HepG2 (cell line): ENCODE measurements at regions not wholly inside any gene's neighbourhood (a gene's known extent, or its start where the extent isn't known, plus 50 kb on each side); places are given as distances from the start of the nearest gene placed in this dataset.
A peak's percentile ranks its signal among the peaks of the same experiment; 100 is the strongest.

Experiments used
- ATAC-seq: fragments of 200-7000 bp; cut with Tn5 transposase; 3 replicates; pipeline ENCODE4 v1.9.1; 2020; ENCODE audit warnings: mild to moderate bottlenecking, moderate library complexity
- BruUV-seq: library from RNA; stranded (reverse); fragments of 400-500 nt; replicated peaks from 2 replicates; lab custom pipeline; 2021; lab: Mats Ljungman, UMichigan
- CTCF ChIA-PET: fragments of 300-600 bp; formaldehyde crosslinking; extraction: SDS; loops from one replicate; lab custom pipeline; 2021; ENCODE audit warnings: low total read pairs, inconsistent platforms, low intra/inter-chr PET ratio; lab: Yijun Ruan, JAX
- POLR2A ChIA-PET: fragments of 350-600 bp; sonication (Branson Sonifier 250); formaldehyde crosslinking; loops from one replicate; lab custom pipeline; 2020; ENCODE audit warnings: antibody characterized with exemption, inconsistent platforms; lab: Yijun Ruan, JAX
- DNase-seq: peaks from one replicate; pipeline ENCODE4 v3.0.0-alpha.2; 2015; ENCODE audit warnings: low spot score
- FAIRE-seq: peaks from 3 replicates; lab custom pipeline; 2011; peaks lifted over from hg19 to GRCh38; lab: Jason Lieb, UNC
- H2AFZ ChIP-seq: one replicate; pipeline ENCODE4 v1.6.1; 2011; ENCODE audit warnings: low read length, inconsistent platforms
- H3K27ac ChIP-seq: fragments of 300-600 bp; 3 replicates; pipeline ENCODE4 v1.8.0; 2011; ENCODE audit warnings: mixed run types, mild to moderate bottlenecking, mixed read lengths, low read length, inconsistent platforms; ENCODE audit not compliant: insufficient read depth; ENCODE audit errors: extremely low read length
- H3K27me3 ChIP-seq, 2 experiments: fragments of 200-600 bp in 1 of 2; 2 replicates in 1 of 2; 3 replicates in 1 of 2; pipeline versions ENCODE4 v1.6.0 to v1.8.0; 2011; ENCODE audit warnings: low read length in 2 of 2, mild to moderate bottlenecking in 2 of 2, moderate library complexity in 2 of 2, inconsistent platforms in 1 of 2; ENCODE audit not compliant: insufficient read depth in 2 of 2, control insufficient read depth in 1 of 2
- H3K36me3 ChIP-seq, 2 experiments: fragments of 200-600 bp in 1 of 2; replicated peaks in 1 of 2; 2 replicates in 1 of 2; 3 replicates in 1 of 2; pipeline versions ENCODE4 v1.5.1 to v1.8.0; 2011; ENCODE audit warnings: low read length in 2 of 2, inconsistent platforms in 1 of 2; ENCODE audit not compliant: insufficient read depth in 2 of 2, control insufficient read depth in 1 of 2
- H3K4me1 ChIP-seq: 2 replicates; pipeline ENCODE4 v1.5.1; 2012; ENCODE audit warnings: low read length, inconsistent platforms; ENCODE audit not compliant: insufficient read depth
- H3K4me2 ChIP-seq: 2 replicates; pipeline ENCODE4 v1.6.0; 2011; ENCODE audit warnings: low read depth, low read length, inconsistent platforms
- H3K4me3 ChIP-seq, 3 experiments: fragments of 200-600 bp in 1 of 3; sonication (generic), shearing (Covaris generic) in 1 of 3; replicated peaks in 1 of 3; 2 replicates each; pipeline ENCODE4 v1.5.1; 2011 to 2016; ENCODE audit warnings: low read length in 3 of 3, inconsistent platforms in 2 of 3, low read depth in 2 of 3, mild to moderate bottlenecking in 2 of 3, control low read depth in 1 of 3, mixed read lengths in 1 of 3; ENCODE audit not compliant: insufficient read depth in 1 of 3
- H3K79me2 ChIP-seq: one replicate; pipeline ENCODE4 v1.6.1; 2011; ENCODE audit warnings: low read length, inconsistent platforms; ENCODE audit not compliant: insufficient read depth
- H3K9ac ChIP-seq: 2 replicates; pipeline ENCODE4 v1.6.0; 2011; ENCODE audit warnings: mild to moderate bottlenecking, low read depth, low read length, inconsistent platforms; ENCODE audit not compliant: insufficient read depth
- H3K9me3 ChIP-seq: 2 replicates; pipeline ENCODE4 v1.5.1; 2012; ENCODE audit warnings: mild to moderate bottlenecking, low read length
- H4K20me1 ChIP-seq: 2 replicates; pipeline ENCODE4 v1.6.0; 2011; ENCODE audit warnings: inconsistent platforms, mild to moderate bottlenecking, low read length, moderate library complexity; ENCODE audit not compliant: insufficient read depth
- ATF7 ChIP-seq, 2 experiments: fragments of 450-650 bp in 1 of 2; sonication (generic) in 1 of 2; formaldehyde crosslinking in 1 of 2; IDR thresholded peaks; 2 replicates each; pipeline versions ENCODE4 v1.4.0 to v1.6.1; 2016 to 2020; ENCODE audit warnings: antibody characterized with exemption in 1 of 2, mild to moderate bottlenecking in 1 of 2, missing genetic modification reagents in 1 of 2
- BRD4 ChIP-seq: sonication (generic); formaldehyde crosslinking; IDR thresholded peaks from 2 replicates; pipeline ENCODE4 v1.4.0; 2020; ENCODE audit warnings: missing genetic modification reagents
- CREB1 ChIP-seq, 2 experiments: fragments of 450-650 bp in 1 of 2; IDR thresholded peaks; 2 replicates each; pipeline ENCODE4 v1.6.1; 2016 to 2017; ENCODE audit warnings: control low read depth in 1 of 2, mild to moderate bottlenecking in 1 of 2, missing compliant biosample characterization in 1 of 2, missing genetic modification characterization in 1 of 2
- IKZF5 ChIP-seq: IDR thresholded peaks from 2 replicates; pipeline ENCODE4 v1.6.1; 2018; ENCODE audit warnings: missing genetic modification reagents, mild to moderate bottlenecking, missing compliant biosample characterization
- MAFG ChIP-seq: sonication (generic); formaldehyde crosslinking; IDR thresholded peaks from 2 replicates; pipeline ENCODE4 v1.5.1; 2020; ENCODE audit warnings: mild to moderate bottlenecking, missing genetic modification reagents
- NFIC ChIP-seq: IDR thresholded peaks from 2 replicates; pipeline ENCODE4 v1.6.1; 2012; ENCODE audit warnings: mild to moderate bottlenecking, low read length, inconsistent platforms
- SIN3B ChIP-seq: fragments of 150-350 bp; IDR thresholded peaks from 2 replicates; pipeline ENCODE4 v1.6.1; 2014; ENCODE audit warnings: low read length
- SMAD3 ChIP-seq: sonication (generic); formaldehyde crosslinking; IDR thresholded peaks from 2 replicates; pipeline ENCODE4 v1.4.0; 2020; ENCODE audit warnings: missing genetic modification reagents
- SSRP1 ChIP-seq: IDR thresholded peaks from 2 replicates; pipeline ENCODE4 v1.6.1; 2016; ENCODE audit warnings: control low read depth
- TBL1XR1 ChIP-seq: fragments of 150-350 bp; IDR thresholded peaks from 2 replicates; pipeline ENCODE4 v1.6.1; 2014; ENCODE audit warnings: borderline replicate concordance, low read length; ENCODE audit not compliant: partially characterized antibody
- XRCC5 ChIP-seq: fragments of 200-400 bp; formaldehyde crosslinking; optimal IDR thresholded peaks from 2 replicates; pipeline ENCODE3; 2017; ENCODE audit warnings: mild to moderate bottlenecking, low read length
- ZNF354B ChIP-seq: sonication (generic); formaldehyde crosslinking; IDR thresholded peaks from 2 replicates; pipeline ENCODE4 v1.8.0; 2022; ENCODE audit warnings: mild to moderate bottlenecking, missing genetic modification reagents
- ZNF550 ChIP-seq: sonication (generic); formaldehyde crosslinking; IDR thresholded peaks from 2 replicates; pipeline ENCODE4 v1.4.0; 2020; ENCODE audit warnings: mild to moderate bottlenecking, missing genetic modification reagents, borderline replicate concordance
- ZNF775 ChIP-seq: sonication (generic); formaldehyde crosslinking; IDR thresholded peaks from 2 replicates; pipeline ENCODE4 v1.4.0; 2020; ENCODE audit warnings: missing genetic modification reagents, mild to moderate bottlenecking, moderate library complexity, borderline replicate concordance
- ZNF790 ChIP-seq: sonication (generic); formaldehyde crosslinking; IDR thresholded peaks from 2 replicates; pipeline ENCODE4 v1.8.0; 2022; ENCODE audit warnings: missing genetic modification reagents, mild to moderate bottlenecking, borderline replicate concordance
- WGBS: methylation state at CpG from one replicate; pipeline ENCODE4 v1.1.6; 2017; ENCODE audit warnings: low lambda C conversion rate; 5-methylcytosine and 5-hydroxymethylcytosine counted together
- in situ Hi-C: cut with HindIII; loops from 2 replicates; pipeline ENCODE4 v1.10.0; 2017; ENCODE audit warnings: low pct_unique_long_range_greater_than_20kb; ENCODE audit not compliant: extremely low pct_ligation_motif_present
- intact Hi-C: fragments of 100-400 bp; cut with micrococcal nuclease; formaldehyde crosslinking; loops from one replicate; pipeline ENCODE4 v1.10.0; 2022; ENCODE audit not compliant: unreplicated experiment

- 0% methylated on average over 1 of the region's 1 CpG for WGBS
- FAIRE-seq = no peak
- Histone ChIP-seq H3K27me3 (no peaks in the 10 kb centered on the region), H3K4me1 (no peaks in the 10 kb centered on the region), H3K27ac (no peak overlapping the region), H3K79me2 (no peaks in the 10 kb centered on the region), H3K36me3 (no peaks in the 10 kb centered on the region), H2AFZ (no peak overlapping the region), H3K4me2 (no peak overlapping the region), H3K9me3 (peaks cover 82% of the 10 kb centered on the region), H3K9ac (no peak overlapping the region), H4K20me1 (no peaks in the 10 kb centered on the region), H3K4me3 (no peak overlapping the region)
- no peak for DNase-seq
- POLR2A ChIA-PET = no interaction called here
- no TSS peak for BruUV-seq
- intact Hi-C loops = no loop called here
- CTCF ChIA-PET = no interaction called here
- in situ Hi-C loops = no loop called here
- no peak for TF ChIP-seq IKZF5 (CRISPR knock-in tag)
- no peak for TF ChIP-seq MAFG (CRISPR knock-in tag)
- no peak for TF ChIP-seq TBL1XR1
- TF ChIP-seq BRD4 = no peak
- no peak for TF ChIP-seq XRCC5
- ATAC-seq = no peak
These were observed 1272.8 kb downstream of the TYW1 start for GRCh38 chr7:68269405-68269804.

- intact Hi-C loops = no loop called here
- Histone ChIP-seq H3K9ac (no peak overlapping the region), H3K4me2 (no peak overlapping the region), H3K79me2 (no peaks in the 10 kb centered on the region), H3K9me3 (peaks cover 54% of the 10 kb centered on the region), H3K36me3 (no peaks in the 10 kb centered on the region), H3K4me1 (no peaks in the 10 kb centered on the region), H3K27me3 (no peaks in the 10 kb centered on the region), H3K4me3 (no peak overlapping the region), H2AFZ (no peak overlapping the region), H4K20me1 (no peaks in the 10 kb centered on the region), H3K27ac (no peak overlapping the region)
- in situ Hi-C loops = no loop called here
- no TSS peak for BruUV-seq
- POLR2A ChIA-PET = no interaction called here
- 0% methylated on average over 1 of the region's 1 CpG for WGBS
- ATAC-seq = no peak
- CTCF ChIA-PET = no interaction called here
- no peak for DNase-seq
- TF ChIP-seq ZNF775 (no peak), SSRP1 (CRISPR knock-in tag) (no peak), ATF7 (IDR thresholded peaks at IDR 0.05) (peak; percentile 99), ATF7 (CRISPR knock-in tag; IDR thresholded peaks at IDR 0.05) (no peak), NFIC (no peak), ZNF790 (CRISPR knock-in tag) (no peak), SMAD3 (CRISPR knock-in tag) (no peak), CREB1 (IDR thresholded peaks at IDR 0.05) (peak; percentile 95), CREB1 (CRISPR knock-in tag; IDR thresholded peaks at IDR 0.05) (no peak), SIN3B (no peak), ZNF354B (CRISPR knock-in tag) (no peak), ZNF550 (CRISPR knock-in tag) (no peak)
- FAIRE-seq = no peak
These were observed 1275.9 kb downstream of the TYW1 start for GRCh38 chr7:68272507-68272906.
